GM12878 (cell line): ENCODE measurements at regions not wholly inside any gene's neighbourhood (a gene's known extent, or its start where the extent isn't known, plus 50 kb on each side); places are given as distances from the start of the nearest gene placed in this dataset.

Source experiments
- ATAC-seq: fragments of 200-7000 bp; cut with Tn5 transposase; 3 replicates; pipeline ENCODE4 v1.9.1; 2020; ENCODE audit warnings: mild to moderate bottlenecking, moderate library complexity
- BruUV-seq: library from RNA; stranded (reverse); fragments of 400-500 nt; replicated peaks from 2 replicates; lab custom pipeline; 2021; lab: Mats Ljungman, UMichigan
- CTCF ChIA-PET: fragments of 300-600 bp; sonication (Branson Sonifier 250); formaldehyde crosslinking; extraction: SDS; loops from one replicate; lab custom pipeline; 2021; ENCODE audit warnings: inconsistent platforms; lab: Yijun Ruan, JAX
- POLR2A ChIA-PET: fragments of 350-600 bp; formaldehyde crosslinking; extraction: SDS; loops from one replicate; lab custom pipeline; 2021; ENCODE audit warnings: inconsistent platforms; lab: Charles Lee
- RAD21 ChIA-PET: fragments of 300-600 bp; sonication (Branson Sonifier 250); formaldehyde crosslinking; loops from one replicate; lab custom pipeline; 2023; ENCODE audit warnings: antibody characterized with exemption; ENCODE audit not compliant: unreplicated experiment; lab: Charles Lee
- SMC1A ChIA-PET: fragments of 300-600 bp; sonication (Branson Sonifier 250); formaldehyde crosslinking; loops from one replicate; lab custom pipeline; 2023; ENCODE audit not compliant: unreplicated experiment, uncharacterized antibody; lab: Charles Lee
- DNase-seq: peaks from one replicate; pipeline ENCODE4 v3.0.0-alpha.2; 2011; ENCODE audit warnings: low read depth, low spot score
- FAIRE-seq: peaks from 3 replicates; lab custom pipeline; 2011; peaks lifted over from hg19 to GRCh38; lab: Jason Lieb, UNC
- H2AFZ ChIP-seq: 2 replicates; pipeline ENCODE4 v1.6.0; 2011; ENCODE audit warnings: low read depth, low read length, control low read depth; ENCODE audit not compliant: control insufficient read depth
- H3K27ac ChIP-seq: 2 replicates; pipeline ENCODE4 v1.5.1; 2011; ENCODE audit warnings: control low read depth; ENCODE audit not compliant: control insufficient read depth, insufficient read depth
- H3K27me3 ChIP-seq, 2 experiments: replicated peaks in 1 of 2; 2 replicates each; pipeline versions ENCODE4 v1.6.0 to v1.6.1; 2011; ENCODE audit warnings: low read length in 1 of 2; ENCODE audit not compliant: control insufficient read depth in 2 of 2, insufficient read depth in 2 of 2
- H3K36me3 ChIP-seq, 2 experiments: 2 replicates each; pipeline ENCODE4 v1.5.1; 2011; ENCODE audit warnings: low read length in 1 of 2; ENCODE audit not compliant: control insufficient read depth in 2 of 2, insufficient read depth in 2 of 2
- H3K4me1 ChIP-seq: 2 replicates; pipeline ENCODE4 v1.6.1; 2011; ENCODE audit warnings: mild to moderate bottlenecking, low read length, moderate library complexity, mixed read lengths; ENCODE audit not compliant: control insufficient read depth, insufficient read depth
- H3K4me2 ChIP-seq: 2 replicates; pipeline ENCODE4 v1.6.0; 2011; ENCODE audit warnings: control low read depth; ENCODE audit not compliant: control insufficient read depth, insufficient read depth
- H3K4me3 ChIP-seq: fragments of 200-600 bp; sonication (generic); 2 replicates; pipeline ENCODE4 v1.5.1; 2016
- H3K79me2 ChIP-seq: 2 replicates; pipeline ENCODE4 v1.6.0; 2011; ENCODE audit warnings: low read length; ENCODE audit not compliant: control insufficient read depth, insufficient read depth
- H3K9ac ChIP-seq: 2 replicates; pipeline ENCODE4 v1.8.0; 2011; ENCODE audit warnings: low read length, control low read depth, mixed read lengths; ENCODE audit not compliant: control insufficient read depth, insufficient read depth
- H3K9me3 ChIP-seq: replicated peaks from 3 replicates; pipeline ENCODE4 v1.5.1; 2011; ENCODE audit warnings: mild to moderate bottlenecking, low read length; ENCODE audit not compliant: control insufficient read depth, insufficient read depth
- H4K20me1 ChIP-seq: 2 replicates; pipeline ENCODE4 v1.6.0; 2011; ENCODE audit not compliant: control insufficient read depth, insufficient read depth
- BRCA1 ChIP-seq: IDR thresholded peaks from 2 replicates; pipeline ENCODE4 v1.6.1; 2011; ENCODE audit warnings: low read depth, low read length, improper control_type of control experiment
- CEBPB ChIP-seq, 2 experiments: fragments of 150-350 bp in 1 of 2; IDR thresholded peaks; 2 replicates each; pipeline ENCODE4 v1.6.1; 2012 to 2014; ENCODE audit warnings: low read depth in 2 of 2, low read length in 2 of 2, borderline replicate concordance in 1 of 2, inconsistent platforms in 1 of 2
- EGR1 ChIP-seq, 2 experiments: IDR thresholded peaks; 1 replicate in 1 of 2; 2 replicates in 1 of 2; pipeline ENCODE4 v1.6.1; 2011 to 2012; ENCODE audit warnings: low read depth in 2 of 2, low read length in 2 of 2, borderline replicate concordance in 1 of 2, mild to moderate bottlenecking in 1 of 2, moderate library complexity in 1 of 2
- EZH2 ChIP-seq: IDR thresholded peaks from 2 replicates; pipeline ENCODE4 v1.6.1; 2012; ENCODE audit warnings: low read depth, mild to moderate bottlenecking, control low read depth, inconsistent platforms, low read length, borderline replicate concordance; ENCODE audit not compliant: control insufficient read depth
- GABPA ChIP-seq: IDR thresholded peaks from 2 replicates; pipeline ENCODE4 v1.6.1; 2014; ENCODE audit warnings: antibody characterized with exemption, low read depth, mild to moderate bottlenecking, inconsistent platforms
- NFYA ChIP-seq: IDR thresholded peaks from 2 replicates; pipeline ENCODE4 v1.6.1; 2011; ENCODE audit warnings: low read depth, mild to moderate bottlenecking, low read length, improper control_type of control experiment, borderline replicate concordance
- POLR2AphosphoS2 ChIP-seq: IDR thresholded peaks from 2 replicates; pipeline ENCODE4 v1.6.1; 2011; ENCODE audit warnings: low read depth, mild to moderate bottlenecking, low read length, improper control_type of control experiment, moderate library complexity
- POU2F2 ChIP-seq: IDR thresholded peaks from 3 replicates; pipeline ENCODE4 v1.6.1; 2011; ENCODE audit warnings: low read depth, mild to moderate bottlenecking, low read length, borderline replicate concordance
- RBBP5 ChIP-seq: fragments of 200-600 bp; sonication (generic); conservative IDR thresholded peaks from 2 replicates; pipeline ENCODE4 v1.6.1; 2016
- RELA ChIP-seq: fragments of 450-650 bp; IDR thresholded peaks from 2 replicates; pipeline ENCODE4 v1.8.0; 2014; ENCODE audit warnings: borderline replicate concordance; ENCODE audit not compliant: partially characterized antibody
- SMARCA5 ChIP-seq: fragments of 450-650 bp; IDR thresholded peaks from 2 replicates; pipeline ENCODE4 v1.6.1; 2017; ENCODE audit warnings: mild to moderate bottlenecking
- SRF ChIP-seq, 2 experiments: IDR thresholded peaks; 2 replicates each; pipeline ENCODE4 v1.6.1; 2011; ENCODE audit warnings: low read depth in 2 of 2, low read length in 2 of 2, mild to moderate bottlenecking in 1 of 2, moderate library complexity in 1 of 2
- SUPT20H ChIP-seq: IDR thresholded peaks from 2 replicates; pipeline ENCODE4 v1.6.1; 2011; ENCODE audit warnings: low read depth, mild to moderate bottlenecking, low read length, moderate library complexity, borderline replicate concordance; ENCODE audit not compliant: control insufficient read depth
- WGBS: methylation state at CpG from one replicate; pipeline ENCODE4 v1.1.6; 2016; ENCODE audit warnings: low lambda C conversion rate; ENCODE audit not compliant: insufficient replicate concordance, insufficient coverage; ENCODE audit errors: missing lambda C conversion rate; 5-methylcytosine and 5-hydroxymethylcytosine counted together
- in situ Hi-C: fragments of 300-500 bp; cut with MboI; formaldehyde crosslinking; loops from 9 replicates; pipeline ENCODE4 v1.14.3; 2018; ENCODE audit warnings: mixed read lengths
- intact Hi-C: fragments of 100-400 bp; cut with micrococcal nuclease; formaldehyde crosslinking; loops from one replicate; pipeline ENCODE4 v1.14.2; 2022; ENCODE audit not compliant: unreplicated experiment
- TF ChIP-seq, protein P1 (sequence below): fragments of 450-650 bp; IDR thresholded peaks from 2 replicates; pipeline ENCODE4 v1.6.1; 2017; ENCODE audit warnings: antibody characterized with exemption, mild to moderate bottlenecking, moderate library complexity
- TF ChIP-seq, protein P2 (sequence below): fragments of 450-650 bp; IDR thresholded peaks from 2 replicates; pipeline ENCODE4 v1.6.1; 2017; ENCODE audit warnings: mild to moderate bottlenecking, moderate library complexity
- TF ChIP-seq, protein P3 (sequence below): fragments of 150-350 bp; IDR thresholded peaks from 2 replicates; pipeline ENCODE4 v1.6.1; 2014; ENCODE audit warnings: mild to moderate bottlenecking, low read depth, low read length

DNA sequence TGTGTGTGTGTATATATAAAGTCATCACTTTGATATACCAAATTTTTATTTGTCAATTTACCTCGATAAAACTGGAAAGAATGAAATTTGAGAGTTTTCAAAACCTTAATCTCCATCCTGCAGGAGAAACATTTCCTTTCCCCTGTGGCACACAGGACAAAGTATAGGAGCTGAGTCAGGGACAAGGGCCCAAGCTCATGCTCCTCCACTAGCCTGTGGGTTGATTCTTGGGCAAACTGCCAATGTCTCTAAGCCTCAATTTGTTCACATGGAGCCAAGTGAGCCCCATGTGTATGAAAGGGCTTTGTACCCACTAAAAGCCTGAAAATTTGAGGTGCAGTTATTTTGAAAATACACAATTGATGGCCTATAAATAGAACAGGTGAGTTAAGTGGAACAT lies 60.3 kb upstream of the IL6 start:
- H3K27ac ChIP-seq, result no peak overlapping the region
- no peak overlapping the region for H2AFZ ChIP-seq
- SMC1A ChIA-PET, result no interaction called here
- intact Hi-C loops (no loop called here), in situ Hi-C loops (no loop called here)
- RAD21 ChIA-PET, result no interaction called here
- no peak for FAIRE-seq
- H3K36me3 ChIP-seq, result no peaks in the 10 kb centered on the region
- POLR2A ChIA-PET, result no interaction called here
- CTCF ChIA-PET, result no interaction called here
- H3K9ac ChIP-seq, result no peak overlapping the region
- no peak overlapping the region for H3K4me3 ChIP-seq
- H3K9me3 ChIP-seq, result no peaks in the 10 kb centered on the region
- peaks cover 4% of the 10 kb centered on the region; the same call in 1 of the 2 replicates for H3K4me1 ChIP-seq
- H3K27me3 ChIP-seq, result no peaks in the 10 kb centered on the region
- no peaks in the 10 kb centered on the region for H4K20me1 ChIP-seq
- no peak for DNase-seq
- ATAC-seq, result no peak
- H3K4me2 ChIP-seq, result no peak overlapping the region
- WGBS, result 32% methylated on average over 1 of the region's 1 CpG
- no TSS peak for BruUV-seq
- H3K79me2 ChIP-seq, result no peaks in the 10 kb centered on the region
- TF ChIP-seq, protein P1, sequence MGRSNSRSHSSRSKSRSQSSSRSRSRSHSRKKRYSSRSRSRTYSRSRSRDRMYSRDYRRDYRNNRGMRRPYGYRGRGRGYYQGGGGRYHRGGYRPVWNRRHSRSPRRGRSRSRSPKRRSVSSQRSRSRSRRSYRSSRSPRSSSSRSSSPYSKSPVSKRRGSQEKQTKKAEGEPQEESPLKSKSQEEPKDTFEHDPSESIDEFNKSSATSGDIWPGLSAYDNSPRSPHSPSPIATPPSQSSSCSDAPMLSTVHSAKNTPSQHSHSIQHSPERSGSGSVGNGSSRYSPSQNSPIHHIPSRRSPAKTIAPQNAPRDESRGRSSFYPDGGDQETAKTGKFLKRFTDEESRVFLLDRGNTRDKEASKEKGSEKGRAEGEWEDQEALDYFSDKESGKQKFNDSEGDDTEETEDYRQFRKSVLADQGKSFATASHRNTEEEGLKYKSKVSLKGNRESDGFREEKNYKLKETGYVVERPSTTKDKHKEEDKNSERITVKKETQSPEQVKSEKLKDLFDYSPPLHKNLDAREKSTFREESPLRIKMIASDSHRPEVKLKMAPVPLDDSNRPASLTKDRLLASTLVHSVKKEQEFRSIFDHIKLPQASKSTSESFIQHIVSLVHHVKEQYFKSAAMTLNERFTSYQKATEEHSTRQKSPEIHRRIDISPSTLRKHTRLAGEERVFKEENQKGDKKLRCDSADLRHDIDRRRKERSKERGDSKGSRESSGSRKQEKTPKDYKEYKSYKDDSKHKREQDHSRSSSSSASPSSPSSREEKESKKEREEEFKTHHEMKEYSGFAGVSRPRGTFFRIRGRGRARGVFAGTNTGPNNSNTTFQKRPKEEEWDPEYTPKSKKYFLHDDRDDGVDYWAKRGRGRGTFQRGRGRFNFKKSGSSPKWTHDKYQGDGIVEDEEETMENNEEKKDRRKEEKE, result no peak
- TF ChIP-seq POU2F2 (no peak), NFYA (no peak), SRF (IDR thresholded peaks at IDR 0.05; ENCODE audit: low read depth in 2 of 2, low read length in 2 of 2) (no peak), CEBPB (IDR thresholded peaks at IDR 0.05; ENCODE audit: borderline replicate concordance in 1 of 2, low read depth in 2 of 2, low read length in 2 of 2) (no peak), EGR1 (IDR thresholded peaks at IDR 0.05; ENCODE audit: borderline replicate concordance in 1 of 2, low read depth in 2 of 2, low read length in 2 of 2) (no peak), EZH2 (no peak), SUPT20H (no peak), RELA (no peak), SMARCA5 (no peak), POLR2AphosphoS2 (no peak), GABPA (no peak), BRCA1 (no peak), RBBP5 (no peak)
- TF ChIP-seq, protein P2, sequence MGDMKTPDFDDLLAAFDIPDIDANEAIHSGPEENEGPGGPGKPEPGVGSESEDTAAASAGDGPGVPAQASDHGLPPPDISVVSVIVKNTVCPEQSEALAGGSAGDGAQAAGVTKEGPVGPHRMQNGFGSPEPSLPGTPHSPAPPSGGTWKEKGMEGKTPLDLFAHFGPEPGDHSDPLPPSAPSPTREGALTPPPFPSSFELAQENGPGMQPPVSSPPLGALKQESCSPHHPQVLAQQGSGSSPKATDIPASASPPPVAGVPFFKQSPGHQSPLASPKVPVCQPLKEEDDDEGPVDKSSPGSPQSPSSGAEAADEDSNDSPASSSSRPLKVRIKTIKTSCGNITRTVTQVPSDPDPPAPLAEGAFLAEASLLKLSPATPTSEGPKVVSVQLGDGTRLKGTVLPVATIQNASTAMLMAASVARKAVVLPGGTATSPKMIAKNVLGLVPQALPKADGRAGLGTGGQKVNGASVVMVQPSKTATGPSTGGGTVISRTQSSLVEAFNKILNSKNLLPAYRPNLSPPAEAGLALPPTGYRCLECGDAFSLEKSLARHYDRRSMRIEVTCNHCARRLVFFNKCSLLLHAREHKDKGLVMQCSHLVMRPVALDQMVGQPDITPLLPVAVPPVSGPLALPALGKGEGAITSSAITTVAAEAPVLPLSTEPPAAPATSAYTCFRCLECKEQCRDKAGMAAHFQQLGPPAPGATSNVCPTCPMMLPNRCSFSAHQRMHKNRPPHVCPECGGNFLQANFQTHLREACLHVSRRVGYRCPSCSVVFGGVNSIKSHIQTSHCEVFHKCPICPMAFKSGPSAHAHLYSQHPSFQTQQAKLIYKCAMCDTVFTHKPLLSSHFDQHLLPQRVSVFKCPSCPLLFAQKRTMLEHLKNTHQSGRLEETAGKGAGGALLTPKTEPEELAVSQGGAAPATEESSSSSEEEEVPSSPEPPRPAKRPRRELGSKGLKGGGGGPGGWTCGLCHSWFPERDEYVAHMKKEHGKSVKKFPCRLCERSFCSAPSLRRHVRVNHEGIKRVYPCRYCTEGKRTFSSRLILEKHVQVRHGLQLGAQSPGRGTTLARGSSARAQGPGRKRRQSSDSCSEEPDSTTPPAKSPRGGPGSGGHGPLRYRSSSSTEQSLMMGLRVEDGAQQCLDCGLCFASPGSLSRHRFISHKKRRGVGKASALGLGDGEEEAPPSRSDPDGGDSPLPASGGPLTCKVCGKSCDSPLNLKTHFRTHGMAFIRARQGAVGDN, result no peak
- TF ChIP-seq, protein P3, sequence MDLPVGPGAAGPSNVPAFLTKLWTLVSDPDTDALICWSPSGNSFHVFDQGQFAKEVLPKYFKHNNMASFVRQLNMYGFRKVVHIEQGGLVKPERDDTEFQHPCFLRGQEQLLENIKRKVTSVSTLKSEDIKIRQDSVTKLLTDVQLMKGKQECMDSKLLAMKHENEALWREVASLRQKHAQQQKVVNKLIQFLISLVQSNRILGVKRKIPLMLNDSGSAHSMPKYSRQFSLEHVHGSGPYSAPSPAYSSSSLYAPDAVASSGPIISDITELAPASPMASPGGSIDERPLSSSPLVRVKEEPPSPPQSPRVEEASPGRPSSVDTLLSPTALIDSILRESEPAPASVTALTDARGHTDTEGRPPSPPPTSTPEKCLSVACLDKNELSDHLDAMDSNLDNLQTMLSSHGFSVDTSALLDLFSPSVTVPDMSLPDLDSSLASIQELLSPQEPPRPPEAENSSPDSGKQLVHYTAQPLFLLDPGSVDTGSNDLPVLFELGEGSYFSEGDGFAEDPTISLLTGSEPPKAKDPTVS, result no peak
